ENCODE measurements at regions not wholly inside any gene's neighbourhood (a gene's known extent, or its start where the extent isn't known, plus 50 kb on each side); places are given as distances from the start of the nearest gene placed in this dataset.
"Not testable (repeated sequence)": the region's sequence is repeated elsewhere in the genome, so short reads cannot be mapped to it uniquely, and the experiment has no call there.

GRCh38 chr7:73921623-73922528 is 60.9 kb downstream of the TMEM270 start:
- Histone ChIP-seq H3K36me3 (ENCODE audit: control insufficient read depth, insufficient read depth, low read length) (no peaks in the 10 kb centered on the region), H3K4me1 (no peaks in the 10 kb centered on the region), H3K9me3 (peaks cover 4% of the 10 kb centered on the region; the same call in 1 of the 2 replicates), H3K4me3 (ENCODE audit: low read depth, low read length) (no peak overlapping the region), H3K27me3 (replicated peaks; ENCODE audit: control insufficient read depth, insufficient read depth, low read length) (no peaks in the 10 kb centered on the region)
- DNase-seq: no peak
- intact Hi-C loops (cut with micrococcal nuclease; ENCODE audit: unreplicated experiment): no loop called here
- Mint-ChIP-seq H3K36me3 (ENCODE audit: insufficient read depth, unreplicated experiment) (no peaks in the 10 kb centered on the region), H3K27ac (ENCODE audit: unreplicated experiment) (no peak overlapping the region), H3K4me1 (ENCODE audit: low read depth, unreplicated experiment) (no peaks in the 10 kb centered on the region), H3K27me3 (ENCODE audit: insufficient read depth, unreplicated experiment) (peaks cover 5% of the 10 kb centered on the region), H3K4me3 (ENCODE audit: unreplicated experiment) (no peak overlapping the region), H3K9me3 (ENCODE audit: unreplicated experiment) (no peaks in the 10 kb centered on the region)
- POLR2A ChIA-PET: interaction anchor here (0.5 kb wide), 1 partner anchor 14 kb away, joined by 5 read pairs; no protein-coding TSS in a partner anchor
- TF ChIP-seq CTCF (IDR thresholded peaks at IDR 0.05; ENCODE audit: insufficient read depth in 1 of 2, low read depth in 1 of 2, low read length in 1 of 2, severe bottlenecking in 1 of 2, unreplicated experiment in 1 of 2): no peak
- CTCF ChIA-PET: no interaction called here
- BruUV-seq (replicated peaks): no TSS peak

- H3K4me3 Mint-ChIP-seq (ENCODE audit: unreplicated experiment); H3K36me3 Mint-ChIP-seq (ENCODE audit: insufficient read depth, unreplicated experiment); POLR2A ChIA-PET; DNase-seq; H3K4me3 ChIP-seq (ENCODE audit: low read depth, low read length); BruUV-seq (replicated peaks); H3K36me3 ChIP-seq (ENCODE audit: control insufficient read depth, insufficient read depth, low read length); H3K27ac Mint-ChIP-seq (ENCODE audit: unreplicated experiment); intact Hi-C loops (cut with micrococcal nuclease; ENCODE audit: unreplicated experiment); H3K9me3 ChIP-seq; H3K27me3 ChIP-seq (replicated peaks; ENCODE audit: control insufficient read depth, insufficient read depth, low read length); H3K4me1 ChIP-seq; H3K4me1 Mint-ChIP-seq (ENCODE audit: low read depth, unreplicated experiment); H3K27me3 Mint-ChIP-seq (ENCODE audit: insufficient read depth, unreplicated experiment); H3K9me3 Mint-ChIP-seq (ENCODE audit: unreplicated experiment): not testable (repeated sequence)
- CTCF ChIA-PET: interaction anchor here (0.7 kb wide), 1 partner anchor 255 kb away, joined by 3 read pairs; no protein-coding TSS in a partner anchor
These were observed 67.7 kb downstream of the TMEM270 start for GRCh38 chr7:73928644-73929043.

GRCh38 chr7:73931502-73931901 is 70.5 kb downstream of the TMEM270 start:
- Mint-ChIP-seq H3K27ac (ENCODE audit: unreplicated experiment) (no peak overlapping the region), H3K27me3 (ENCODE audit: insufficient read depth, unreplicated experiment) (peaks cover 6% of the 10 kb centered on the region), H3K4me1 (ENCODE audit: low read depth, unreplicated experiment) (no peaks in the 10 kb centered on the region), H3K9me3 (ENCODE audit: unreplicated experiment) (no peaks in the 10 kb centered on the region), H3K4me3 (ENCODE audit: unreplicated experiment) (no peak overlapping the region), H3K36me3 (ENCODE audit: insufficient read depth, unreplicated experiment) (no peaks in the 10 kb centered on the region)
- no peak for TF ChIP-seq CTCF (IDR thresholded peaks at IDR 0.05; ENCODE audit: insufficient read depth in 1 of 2, low read depth in 1 of 2, low read length in 1 of 2, severe bottlenecking in 1 of 2, unreplicated experiment in 1 of 2)
- intact Hi-C loops (cut with micrococcal nuclease; ENCODE audit: unreplicated experiment): no loop called here
- H3K27me3 ChIP-seq (replicated peaks; ENCODE audit: control insufficient read depth, insufficient read depth, low read length): no peaks in the 10 kb centered on the region
- DNase-seq: no peak
- no peaks in the 10 kb centered on the region for H3K36me3 ChIP-seq (ENCODE audit: control insufficient read depth, insufficient read depth, low read length)
- H3K9me3 ChIP-seq: peaks cover 1% of the 10 kb centered on the region; the same call in 1 of the 2 replicates
- no peaks in the 10 kb centered on the region for H3K4me1 ChIP-seq
- BruUV-seq (replicated peaks): no TSS peak
- ChIA-PET POLR2A (no interaction called here), CTCF (interaction anchor here (0.6 kb wide), 1 partner anchor 15 kb away, joined by 3 read pairs; no protein-coding TSS in a partner anchor)
- H3K4me3 ChIP-seq (ENCODE audit: low read depth, low read length): no peak overlapping the region
